Skeletal muscle tissue (tissue), 3 donors: ENCODE measurements at regions not wholly inside any gene's neighbourhood (a gene's known extent, or its start where the extent isn't known, plus 50 kb on each side); places are given as distances from the start of the nearest gene placed in this dataset.

ENCODE experiments used
- H3K27ac ChIP-seq: one replicate; pipeline ENCODE4 v1.7.0; 2013; ENCODE audit warnings: mild to moderate bottlenecking, low read depth, low read length, inconsistent platforms
- H3K27me3 ChIP-seq, 3 donors: one replicate each; pipeline ENCODE4 v1.7.0; 2013; ENCODE audit warnings: low read length in 3 of 3; ENCODE audit not compliant: control insufficient read depth in 3 of 3, insufficient read depth in 3 of 3
- H3K36me3 ChIP-seq, 3 donors: one replicate each; pipeline ENCODE4 v1.7.0; 2013; ENCODE audit warnings: low read length in 3 of 3; ENCODE audit not compliant: control insufficient read depth in 3 of 3, insufficient read depth in 3 of 3
- H3K4me1 ChIP-seq, 3 donors: one replicate each; pipeline ENCODE4 v1.7.0; 2013; ENCODE audit warnings: low read length in 3 of 3, mild to moderate bottlenecking in 3 of 3; ENCODE audit not compliant: control insufficient read depth in 3 of 3, insufficient read depth in 3 of 3
- H3K4me3 ChIP-seq, 3 donors: one replicate each; pipeline ENCODE4 v1.7.0; 2013; ENCODE audit warnings: low read length in 3 of 3
- H3K9ac ChIP-seq, 3 donors: one replicate each; pipeline ENCODE4 v1.7.0; 2013; ENCODE audit warnings: low read length in 3 of 3, mild to moderate bottlenecking in 3 of 3, moderate library complexity in 2 of 3, low read depth in 1 of 3
- H3K9me3 ChIP-seq, 3 donors: one replicate each; pipeline ENCODE4 v1.7.0; 2013; ENCODE audit warnings: low read length in 3 of 3; ENCODE audit not compliant: control insufficient read depth in 3 of 3
- donor health status: Osteomylitis.

DNA sequence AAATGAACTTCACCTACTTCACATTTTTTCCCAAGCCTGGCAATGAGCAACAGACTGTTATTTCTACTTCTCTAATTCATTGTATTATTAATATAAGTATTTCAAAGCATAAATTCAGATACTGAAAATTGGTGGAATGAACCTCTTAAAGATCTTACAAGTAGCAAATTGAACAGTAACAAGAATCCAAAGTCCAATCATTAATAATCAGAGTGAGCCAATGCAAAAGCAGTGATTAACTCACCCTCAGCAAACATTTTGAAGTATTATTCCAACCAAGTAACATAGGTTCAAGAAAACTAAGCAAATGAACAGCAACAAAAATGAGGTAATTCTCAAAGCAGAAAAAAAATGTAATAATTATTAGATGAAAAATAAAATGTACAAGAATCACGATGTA is 288.1 kb upstream of the ZC3H15 start:
- Histone ChIP-seq H3K4me1 (no peaks in the 10 kb centered on the region), H3K27ac (no peak overlapping the region), H3K9ac (no peak overlapping the region), H3K4me3 (no peak overlapping the region), H3K27me3 (no peaks in the 10 kb centered on the region), H3K9me3 (no peaks in the 10 kb centered on the region), H3K36me3 (no peaks in the 10 kb centered on the region)

DNA sequence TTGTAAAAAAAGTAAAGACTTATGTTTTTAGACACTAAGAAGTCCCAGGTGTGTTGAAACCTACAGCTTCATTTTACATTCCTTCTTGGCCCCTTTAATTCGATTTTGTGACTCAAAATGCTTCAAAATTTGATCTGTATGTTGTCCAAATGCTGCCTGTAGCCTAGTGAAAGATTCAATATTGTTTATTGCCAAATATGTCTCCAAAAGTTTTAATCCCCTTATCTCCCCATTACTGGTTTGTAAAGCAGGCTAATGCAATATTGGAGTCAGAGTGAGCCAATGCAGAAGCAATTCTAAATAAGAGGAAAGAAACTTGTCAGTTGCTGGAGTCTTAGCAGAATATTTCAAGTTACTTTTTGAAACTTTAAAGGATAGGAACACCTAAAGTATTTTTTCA is 287.0 kb upstream of the ZC3H15 start:
- Histone ChIP-seq H3K4me1 (no peaks in the 10 kb centered on the region), H3K27me3 (no peaks in the 10 kb centered on the region), H3K27ac (no peak overlapping the region), H3K9ac (no peak overlapping the region), H3K36me3 (no peaks in the 10 kb centered on the region), H3K9me3 (no peaks in the 10 kb centered on the region), H3K4me3 (no peak overlapping the region)

DNA sequence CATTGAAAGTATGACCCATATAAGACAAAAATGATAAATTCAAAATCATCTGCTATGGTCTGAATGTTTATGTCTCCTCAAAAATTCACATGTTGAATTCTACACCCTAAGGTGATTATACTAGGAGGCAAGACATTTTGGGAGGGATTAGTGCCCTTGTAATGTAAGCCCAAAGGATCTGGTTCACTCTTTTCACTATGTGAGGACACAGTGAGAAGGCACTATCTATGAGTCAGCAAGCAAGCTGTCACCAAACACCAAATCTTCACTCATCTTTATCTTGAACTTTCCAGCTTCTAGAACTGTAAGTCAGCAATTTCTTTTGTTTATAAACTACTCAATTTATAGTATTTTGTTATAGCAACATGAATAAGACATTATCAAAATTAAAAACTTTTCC is 284.7 kb upstream of the ZC3H15 start:
- H3K36me3 ChIP-seq: no peaks in the 10 kb centered on the region
- H3K4me3 ChIP-seq: no peak overlapping the region
- H3K9me3 ChIP-seq: no peaks in the 10 kb centered on the region
- no peak overlapping the region for H3K27ac ChIP-seq
- no peaks in the 10 kb centered on the region for H3K4me1 ChIP-seq
- no peaks in the 10 kb centered on the region for H3K27me3 ChIP-seq
- H3K9ac ChIP-seq: no peak overlapping the region

DNA sequence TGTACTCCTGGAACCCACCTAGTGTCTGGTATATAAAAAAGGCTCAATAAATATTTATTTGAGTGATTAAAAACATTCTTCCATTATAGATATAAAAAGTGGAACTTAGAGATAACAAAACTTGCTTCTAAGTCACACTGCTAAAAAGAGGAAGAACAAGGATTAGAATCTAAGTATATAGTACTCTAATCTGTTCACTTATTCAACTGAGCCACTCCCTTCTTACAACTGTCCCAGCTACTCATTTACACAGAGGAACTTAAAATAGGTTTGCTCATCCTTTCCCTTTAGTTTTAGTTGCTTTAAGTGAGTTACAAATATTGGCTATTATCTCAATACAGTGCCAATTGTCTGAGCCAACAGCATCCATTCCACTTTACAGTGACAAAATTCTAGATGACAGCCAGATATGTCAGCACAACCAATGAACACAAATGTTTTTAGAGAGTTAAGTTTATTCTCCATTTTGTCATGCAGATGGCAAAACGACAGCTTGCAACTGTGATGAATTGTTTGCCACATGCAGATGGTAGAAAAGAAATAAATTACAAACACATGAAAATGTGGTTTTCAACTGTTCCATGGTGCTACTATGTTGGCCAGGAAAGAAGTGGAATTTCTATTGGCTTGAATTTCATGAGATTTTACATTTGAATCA is 280.7 kb upstream of the ZC3H15 start:
- no peak overlapping the region for H3K9ac ChIP-seq
- no peaks in the 10 kb centered on the region for H3K27me3 ChIP-seq
- no peak overlapping the region for H3K27ac ChIP-seq
- H3K4me1 ChIP-seq: no peaks in the 10 kb centered on the region
- no peaks in the 10 kb centered on the region for H3K9me3 ChIP-seq
- H3K36me3 ChIP-seq: no peaks in the 10 kb centered on the region
- no peak overlapping the region for H3K4me3 ChIP-seq

DNA sequence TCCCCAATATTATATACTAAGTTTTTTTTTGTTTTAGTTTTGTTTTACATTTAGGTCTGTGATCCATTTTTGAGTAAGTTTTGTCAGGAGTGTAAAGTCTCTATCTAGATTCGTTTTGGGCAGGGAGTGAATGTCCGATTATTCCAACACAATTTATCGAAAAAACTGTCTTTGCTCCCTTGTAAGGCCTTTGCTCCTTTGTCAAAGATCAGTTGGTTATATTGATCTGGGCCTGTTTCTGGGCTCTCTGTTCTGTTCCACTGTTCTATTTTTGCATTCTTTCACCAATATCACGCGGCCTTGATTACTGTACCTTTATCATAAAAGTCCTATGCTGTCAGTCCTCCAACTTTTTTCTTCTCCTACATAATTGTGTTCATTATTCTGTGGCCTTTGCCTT is 276.5 kb upstream of the ZC3H15 start:
- Histone ChIP-seq H3K36me3 (no peaks in the 10 kb centered on the region), H3K4me3 (no peak overlapping the region), H3K27ac (no peak overlapping the region), H3K9ac (no peak overlapping the region), H3K27me3 (no peaks in the 10 kb centered on the region), H3K4me1 (no peaks in the 10 kb centered on the region), H3K9me3 (no peaks in the 10 kb centered on the region)

DNA sequence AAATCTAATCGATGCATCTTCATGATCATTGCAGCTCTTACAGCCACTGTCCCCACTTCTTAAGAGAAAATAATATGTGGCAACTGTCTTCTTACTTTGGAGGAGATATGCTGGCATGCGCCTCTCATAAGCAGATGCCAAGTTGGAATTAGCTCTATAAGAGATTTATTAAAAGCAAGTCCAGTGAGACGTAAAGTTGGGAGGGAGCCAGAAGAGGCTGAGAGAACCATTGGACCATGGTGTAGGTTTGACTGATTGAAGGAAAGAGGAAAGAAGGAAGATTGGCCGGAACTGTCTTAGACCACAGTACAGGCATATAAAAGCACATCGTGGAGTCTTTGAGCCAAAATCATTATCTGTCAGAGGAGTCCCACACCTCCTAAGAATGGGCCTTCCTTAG is 265.7 kb upstream of the ZC3H15 start:
- H3K9ac ChIP-seq: no peak overlapping the region
- no peak overlapping the region for H3K27ac ChIP-seq
- H3K4me1 ChIP-seq: no peaks in the 10 kb centered on the region
- H3K27me3 ChIP-seq: no peaks in the 10 kb centered on the region
- H3K9me3 ChIP-seq: no peaks in the 10 kb centered on the region
- no peaks in the 10 kb centered on the region for H3K36me3 ChIP-seq
- no peak overlapping the region for H3K4me3 ChIP-seq

DNA sequence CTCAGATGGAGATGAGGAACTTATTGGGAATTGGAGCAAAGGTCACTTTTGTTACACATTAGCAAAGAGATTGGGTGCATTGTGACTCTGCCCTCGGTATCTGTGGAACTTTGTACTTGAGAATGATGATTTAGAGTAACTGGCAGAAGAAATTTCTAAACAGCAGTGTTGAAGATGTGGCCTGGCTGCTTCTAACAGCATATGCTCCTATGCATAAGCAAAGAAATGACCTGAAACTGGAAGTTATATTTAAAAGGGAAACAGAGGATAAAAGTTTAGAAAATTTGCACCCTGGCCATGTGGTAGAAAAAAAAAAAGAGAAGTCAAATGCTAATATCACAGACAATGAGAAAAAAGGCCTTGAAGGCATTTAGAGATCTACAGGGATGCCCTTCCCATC is 256.8 kb upstream of the ZC3H15 start:
- Histone ChIP-seq H3K9me3 (peaks cover 3 to 20% (median 16%) of the 10 kb centered on the region in 3 donors), H3K27ac (no peak overlapping the region), H3K4me3 (peak overlapping the region in 1 of 3 donors; percentile 23), H3K9ac (no peak overlapping the region), H3K4me1 (no peaks in the 10 kb centered on the region), H3K36me3 (peaks cover 0 to 2% (median 0%) of the 10 kb centered on the region in 3 donors), H3K27me3 (no peaks in the 10 kb centered on the region)

DNA sequence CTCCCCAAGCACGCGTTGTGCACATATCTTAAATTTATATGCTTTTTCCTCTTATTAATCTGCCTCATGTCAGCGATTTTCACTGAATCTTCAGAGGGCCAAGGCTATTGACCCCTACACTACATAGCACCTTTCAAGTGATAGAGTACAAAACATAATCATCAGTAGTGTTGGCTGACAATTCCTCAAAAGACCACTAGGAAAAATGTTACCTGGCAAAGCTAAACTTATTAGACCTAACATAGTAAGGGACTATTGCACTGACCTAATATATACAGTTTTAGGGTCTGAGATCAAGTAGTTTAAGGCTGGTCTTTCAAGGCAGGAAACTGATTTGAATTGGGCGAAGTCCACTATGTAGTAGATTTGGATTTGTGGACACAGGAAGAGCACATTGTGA is 244.2 kb upstream of the ZC3H15 start:
- Histone ChIP-seq H3K4me1 (no peaks in the 10 kb centered on the region), H3K36me3 (no peaks in the 10 kb centered on the region), H3K27ac (no peak overlapping the region), H3K27me3 (no peaks in the 10 kb centered on the region), H3K4me3 (no peak overlapping the region), H3K9me3 (no peaks in the 10 kb centered on the region), H3K9ac (no peak overlapping the region)

DNA sequence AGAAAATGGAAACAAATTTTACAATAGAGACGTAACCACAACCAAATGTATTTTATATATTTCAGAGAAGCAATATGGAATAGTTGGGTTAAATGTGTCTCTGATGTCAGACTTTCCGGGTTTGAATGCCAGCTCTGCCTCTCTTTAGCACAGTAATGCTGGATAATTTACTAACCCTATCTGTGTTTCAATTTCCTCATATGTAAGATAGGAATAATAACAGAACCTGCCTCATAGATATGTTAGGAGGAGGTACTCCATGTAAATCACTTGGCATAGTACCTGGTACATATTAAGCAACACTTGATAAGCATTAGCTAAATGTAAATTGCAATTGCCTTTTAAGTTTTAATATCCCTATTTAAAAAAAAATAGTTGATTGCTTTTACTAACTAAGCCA is 231.3 kb upstream of the ZC3H15 start:
- no peak overlapping the region for H3K4me3 ChIP-seq

DNA sequence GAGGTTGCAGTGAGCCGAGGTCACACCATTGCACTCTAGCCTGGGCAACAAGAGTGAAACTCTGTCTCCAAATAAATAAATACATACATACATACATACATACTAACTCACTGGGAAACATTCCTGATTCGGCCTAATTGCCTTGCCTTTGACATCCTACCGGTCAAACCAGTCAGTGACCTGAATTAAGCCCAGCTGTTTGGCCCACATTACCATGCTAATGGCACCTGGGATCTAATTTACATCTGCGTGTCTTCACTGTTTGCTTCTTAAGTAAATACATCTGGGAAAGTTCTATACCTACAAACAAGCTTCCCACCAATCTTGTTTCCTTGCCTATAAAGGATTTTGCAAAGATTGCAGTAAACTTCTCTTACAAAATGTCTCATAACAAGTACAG is 230.2 kb upstream of the ZC3H15 start:
- no peak overlapping the region for H3K9ac ChIP-seq
- no peaks in the 10 kb centered on the region for H3K4me1 ChIP-seq
- no peaks in the 10 kb centered on the region for H3K9me3 ChIP-seq
- H3K36me3 ChIP-seq: no peaks in the 10 kb centered on the region
- no peak overlapping the region for H3K4me3 ChIP-seq
- H3K27ac ChIP-seq: no peak overlapping the region
- H3K27me3 ChIP-seq: no peaks in the 10 kb centered on the region

More for the DNA sequence above, 231.3 kb upstream of the ZC3H15 start:
- Histone ChIP-seq H3K4me1 (no peaks in the 10 kb centered on the region), H3K36me3 (no peaks in the 10 kb centered on the region), H3K27ac (no peak overlapping the region), H3K27me3 (no peaks in the 10 kb centered on the region), H3K9me3 (no peaks in the 10 kb centered on the region), H3K9ac (no peak overlapping the region)

DNA sequence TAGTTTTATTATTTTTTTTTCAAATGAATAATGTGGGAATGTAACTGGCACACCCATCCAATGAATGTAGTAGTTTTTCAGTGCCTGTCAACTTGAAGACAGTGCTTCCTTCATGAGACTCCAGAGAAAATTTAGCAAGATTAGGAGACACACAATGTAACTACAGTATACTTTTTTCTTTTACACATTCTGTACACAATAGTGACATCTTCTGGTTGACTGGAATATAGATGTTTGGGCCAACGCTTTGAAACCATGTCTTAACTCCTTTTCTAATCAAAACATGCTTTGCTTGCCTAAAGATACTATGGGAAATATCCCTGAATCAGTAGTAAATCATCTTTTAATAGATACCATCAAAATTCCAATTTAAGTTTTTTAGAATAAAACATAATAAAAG is 229.5 kb upstream of the ZC3H15 start:
- no peaks in the 10 kb centered on the region for H3K9me3 ChIP-seq
- no peak overlapping the region for H3K27ac ChIP-seq
- H3K36me3 ChIP-seq: no peaks in the 10 kb centered on the region
- no peaks in the 10 kb centered on the region for H3K27me3 ChIP-seq
- H3K4me3 ChIP-seq: no peak overlapping the region
- H3K9ac ChIP-seq: no peak overlapping the region
- H3K4me1 ChIP-seq: no peaks in the 10 kb centered on the region
